ENCODE measurements at regions not wholly inside any gene's neighbourhood (a gene's known extent, or its start where the extent isn't known, plus 50 kb on each side); places are given as distances from the start of the nearest gene placed in this dataset.

- TF ChIP-seq CTCF (IDR thresholded peaks at IDR 0.05) (no peak), SMC3 (IDR thresholded peaks at IDR 0.05) (no peak), EP300 (IDR thresholded peaks at IDR 0.05) (no peak), CEBPB (IDR thresholded peaks at IDR 0.05) (no peak), POLR2A (IDR thresholded peaks at IDR 0.05; ENCODE audit: low read length) (no peak), RAD21 (conservative IDR thresholded peaks at IDR 0.05 in 1 of 2, IDR thresholded peaks at IDR 0.05 in 1 of 2) (no peak), ELK1 (IDR thresholded peaks at IDR 0.05; ENCODE audit: low read depth, low read length) (no peak), MAX (IDR thresholded peaks at IDR 0.05) (no peak), GATA3 (IDR thresholded peaks at IDR 0.05; ENCODE audit: borderline replicate concordance) (no peak), RARB (CRISPR knock-in tag; IDR thresholded peaks at IDR 0.05) (no peak), ESRRA (IDR thresholded peaks at IDR 0.05; ENCODE audit: borderline replicate concordance, low read length) (no peak), CBX8 (IDR thresholded peaks at IDR 0.05) (no peak), RCOR1 (IDR thresholded peaks at IDR 0.05; ENCODE audit: low read depth, low read length) (no peak), PHF8 (IDR thresholded peaks at IDR 0.05; ENCODE audit: borderline replicate concordance, low read depth) (no peak)
These were observed 326.7 kb downstream of the MTX2 start for GRCh38 chr2:176595986-176596385.

All from A549 (cell line).